ENCODE measurements at regions not wholly inside any gene's neighbourhood (a gene's known extent, or its start where the extent isn't known, plus 50 kb on each side); places are given as distances from the start of the nearest gene placed in this dataset.

DNA sequence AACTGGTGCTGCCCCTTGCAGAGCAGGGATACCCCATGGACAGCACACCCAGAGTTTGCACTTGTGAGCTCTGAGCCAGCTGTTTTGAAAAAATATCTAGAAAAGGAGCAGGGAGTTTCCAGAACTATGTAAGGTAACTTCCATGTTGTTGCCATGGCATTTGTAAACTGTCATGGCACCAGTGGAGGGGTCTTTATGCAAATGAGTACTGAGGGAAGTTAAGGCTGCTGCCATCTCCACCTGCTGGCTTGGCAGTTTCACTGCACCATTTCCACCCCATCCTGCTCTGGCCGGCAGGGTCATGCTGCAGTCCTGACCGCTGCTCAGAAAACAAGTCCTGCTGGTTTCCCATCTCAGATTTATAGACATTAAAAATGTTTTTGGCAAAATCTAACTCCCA is 52.3 kb upstream of the SNTG2 start:
- DNase-seq (ENCODE audit: low spot score), result peak; percentile 70

DNA sequence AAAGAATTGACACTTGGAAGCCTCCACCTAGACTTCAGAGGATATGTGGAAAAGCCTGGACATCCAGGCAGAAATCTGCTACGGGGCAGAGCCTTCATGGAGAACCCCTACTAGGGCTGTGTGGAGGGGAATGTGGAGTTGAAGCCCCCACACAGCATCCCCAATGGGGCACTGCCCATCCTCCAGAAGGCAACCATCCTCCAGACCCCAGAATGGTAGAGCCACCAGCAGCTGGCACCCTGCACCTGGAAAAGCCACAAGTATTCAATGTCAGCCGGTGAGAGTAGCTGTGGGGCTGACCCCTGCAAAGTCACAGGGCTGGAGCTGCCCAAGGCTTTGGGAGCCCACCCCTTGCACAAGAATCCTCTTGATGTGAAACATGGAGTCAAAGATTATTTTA is 53.6 kb upstream of the SNTG2 start:
- no peak for DNase-seq (ENCODE audit: low spot score)

DNA sequence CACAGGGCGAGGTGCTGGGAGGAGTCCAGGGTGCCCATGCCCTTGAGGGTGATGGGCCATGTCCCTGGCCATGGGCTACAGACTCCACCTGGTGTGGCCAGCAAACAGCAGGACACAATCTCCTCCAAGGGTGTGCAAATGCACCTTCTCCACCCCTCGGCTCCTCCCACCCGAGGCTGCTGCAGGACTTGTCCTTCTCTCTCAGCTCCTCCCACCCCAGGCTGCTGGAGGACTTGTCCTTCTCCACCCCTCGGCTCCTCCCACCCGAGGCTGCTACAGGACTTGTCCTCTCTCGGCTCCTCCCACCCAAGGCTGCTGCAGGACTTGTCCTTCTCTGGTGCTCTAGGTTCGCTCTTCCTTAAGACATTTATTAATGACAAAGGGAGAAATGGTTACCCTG is 57.3 kb upstream of the SNTG2 start:
- peak; percentile 74 for DNase-seq (ENCODE audit: low spot score)

DNA sequence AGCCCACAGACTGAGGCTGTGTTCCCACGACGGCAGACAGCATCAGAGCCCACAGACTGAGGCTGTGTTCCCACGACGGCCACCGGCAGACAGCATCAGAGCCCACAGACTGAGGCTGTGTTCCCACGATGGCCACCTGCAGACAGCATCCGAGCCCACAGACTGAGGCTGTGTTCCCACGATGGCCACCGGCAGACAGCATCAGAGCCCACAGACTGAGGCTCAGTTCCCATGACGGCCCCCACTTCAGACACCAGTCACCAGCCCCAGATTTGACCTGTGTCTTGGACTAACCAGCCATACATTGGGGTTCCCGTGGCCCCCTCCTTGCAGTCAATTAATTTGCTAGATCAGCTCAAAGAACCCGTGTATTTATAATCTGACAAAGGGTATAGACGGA is 57.8 kb upstream of the SNTG2 start:
- DNase-seq (ENCODE audit: low spot score), result no peak

DNA sequence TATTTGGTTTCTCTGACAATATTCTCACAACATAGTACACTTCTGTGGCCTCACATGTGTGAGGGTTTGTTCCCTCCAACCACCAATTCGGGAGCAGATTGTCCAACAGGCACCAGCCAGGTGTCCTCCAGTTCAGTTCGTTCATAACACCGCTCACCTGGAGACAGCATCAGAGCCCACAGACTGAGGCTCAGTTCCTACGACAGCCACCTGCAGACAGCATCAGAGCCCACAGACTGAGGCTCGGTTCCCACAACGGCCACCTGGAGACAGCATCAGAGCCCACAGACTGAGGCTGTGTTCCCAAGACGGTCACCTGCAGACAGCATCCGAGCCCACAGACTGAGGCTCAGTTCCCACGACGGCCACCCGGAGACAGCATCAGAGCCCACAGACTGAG is 58.2 kb upstream of the SNTG2 start:
- no peak for DNase-seq (ENCODE audit: low spot score)

DNA sequence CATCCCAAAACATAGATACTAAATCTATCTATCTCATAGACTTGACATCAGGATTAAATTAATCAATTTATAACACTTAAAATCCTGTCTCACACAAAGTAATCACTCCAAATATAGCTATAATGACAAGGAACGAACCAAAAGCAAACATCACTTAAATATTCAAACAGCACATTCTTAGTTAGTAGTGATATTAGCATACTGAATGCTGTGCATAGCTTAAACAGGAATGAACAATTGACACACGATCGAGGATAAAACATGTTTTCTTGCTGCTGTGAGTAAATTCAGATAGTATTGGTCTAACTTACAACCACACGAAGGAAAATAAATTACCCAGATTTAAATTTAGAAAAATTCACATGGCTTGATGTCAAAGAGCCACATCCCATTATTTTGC is 58.9 kb upstream of the SNTG2 start:
- DNase-seq (ENCODE audit: low spot score), result no peak

DNA sequence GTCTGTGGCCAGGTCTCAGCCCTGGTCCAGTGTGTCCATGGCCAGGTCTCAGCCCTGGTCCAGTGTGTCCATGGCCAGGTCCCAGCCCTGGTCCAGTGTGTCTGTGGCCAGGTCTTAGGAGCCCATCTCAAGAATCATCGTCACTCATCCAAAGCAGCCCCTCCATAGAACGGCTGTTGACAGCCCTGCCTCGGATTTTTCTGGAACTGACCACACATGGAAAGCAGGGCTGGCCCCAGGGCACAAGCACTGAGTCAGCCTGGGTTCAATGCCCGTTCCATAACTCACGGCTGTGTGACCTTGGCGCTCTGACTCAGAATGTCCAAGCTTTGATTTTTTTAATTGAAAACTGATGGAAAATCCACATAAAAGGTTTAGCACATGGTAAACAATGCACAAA is 59.9 kb upstream of the SNTG2 start:
- DNase-seq (ENCODE audit: low spot score), result no peak

DNA sequence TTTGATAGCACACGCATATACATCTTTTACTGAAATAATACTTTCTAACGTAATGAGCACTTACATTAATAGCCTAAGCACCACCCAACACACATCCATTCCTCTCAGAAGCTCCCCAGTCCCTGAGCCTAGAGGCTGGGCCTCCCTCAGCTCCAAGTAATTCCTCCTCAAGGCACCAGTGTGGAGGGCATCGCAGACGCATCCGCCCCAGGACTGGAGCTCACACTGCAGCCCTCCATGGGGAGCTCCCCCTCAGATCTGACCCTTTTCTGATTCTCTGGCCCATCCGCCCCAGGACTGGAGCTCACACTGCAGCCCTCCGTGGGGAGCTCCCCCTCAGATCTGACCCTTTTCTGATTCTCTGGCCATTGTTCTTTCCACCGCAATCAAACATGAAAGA is 60.4 kb upstream of the SNTG2 start:
- DNase-seq (ENCODE audit: low spot score), result no peak

DNA sequence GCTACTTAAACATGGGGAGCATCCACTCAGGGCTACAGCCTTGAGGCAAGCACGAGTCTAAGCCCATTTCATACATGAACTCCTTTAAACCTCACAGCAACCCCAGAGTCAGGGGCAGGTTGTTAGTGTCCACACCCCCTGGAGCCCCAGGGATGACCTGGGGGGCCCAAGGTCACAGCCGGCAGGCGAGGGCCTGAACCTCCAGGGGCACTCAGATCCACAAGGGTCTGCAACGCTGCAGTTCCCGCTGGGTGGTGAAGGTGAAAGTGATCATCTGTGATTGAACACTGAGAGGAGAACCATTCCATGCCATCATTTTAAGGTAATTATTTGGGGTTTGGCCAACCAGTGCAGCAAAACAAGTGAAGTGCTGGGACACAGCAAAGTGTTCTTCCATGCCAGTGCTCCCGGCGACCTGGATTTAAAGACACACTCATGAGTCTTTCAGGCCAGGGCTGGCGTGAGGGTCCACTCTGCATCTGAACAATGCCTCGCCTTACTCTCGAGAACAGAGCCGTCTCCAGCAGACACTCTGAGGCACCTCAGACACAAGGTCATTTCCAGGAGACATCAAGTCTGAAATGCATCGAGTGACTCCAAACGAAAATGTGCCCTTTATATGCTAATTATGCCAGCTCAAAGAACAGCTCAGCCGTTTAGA is 61.6 kb upstream of the SNTG2 start:
- no peak for DNase-seq (ENCODE audit: low spot score)

DNA sequence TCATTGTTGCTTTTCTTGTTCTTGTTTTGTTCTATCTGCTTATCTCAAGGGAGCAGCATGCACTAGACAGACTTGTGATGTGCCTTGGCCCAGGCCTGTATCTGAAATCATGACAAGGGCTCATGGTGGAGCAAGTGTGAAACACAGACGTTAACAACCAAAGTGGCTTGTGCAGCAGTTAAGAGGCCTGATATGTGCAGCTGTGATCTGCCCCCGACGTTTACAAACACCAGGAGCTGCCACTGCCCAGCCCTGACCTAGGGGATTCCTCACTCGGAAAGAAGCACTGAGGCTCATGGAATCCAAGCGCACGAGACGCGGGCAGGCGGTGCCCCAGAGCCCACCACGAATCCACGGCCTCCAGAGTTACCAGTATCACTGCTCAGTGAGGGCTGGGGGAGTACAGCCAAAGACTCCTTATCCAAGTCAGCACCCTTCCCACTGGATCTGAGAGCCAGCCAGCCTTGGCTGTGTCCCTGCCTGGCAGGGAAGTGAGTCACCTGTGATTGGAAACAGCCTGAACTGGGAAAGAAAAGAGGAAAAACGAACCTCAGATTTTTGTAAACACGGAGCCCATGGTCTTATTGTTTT is 62.3 kb upstream of the SNTG2 start:
- DNase-seq (ENCODE audit: low spot score), result no peak

DNA sequence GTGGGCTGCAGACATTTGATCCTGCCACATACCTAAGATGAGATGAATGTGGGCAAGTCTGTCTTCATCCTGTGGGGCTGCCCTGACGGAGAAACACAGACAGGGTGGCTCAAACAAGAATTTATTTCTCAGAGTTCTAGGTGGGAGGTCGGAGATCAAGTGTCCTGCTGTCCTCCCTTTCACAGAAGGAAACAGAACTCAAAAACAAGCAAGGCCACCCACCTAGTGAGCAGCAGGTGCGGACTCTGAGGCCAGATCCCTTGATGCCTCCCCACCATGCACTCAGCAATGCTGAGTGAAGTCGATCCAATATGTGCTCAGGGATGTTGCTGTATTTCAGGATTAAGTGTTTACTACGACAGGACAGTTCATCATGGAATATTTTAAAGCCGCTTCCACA is 63.0 kb upstream of the SNTG2 start:
- DNase-seq (ENCODE audit: low spot score), result no peak

DNA sequence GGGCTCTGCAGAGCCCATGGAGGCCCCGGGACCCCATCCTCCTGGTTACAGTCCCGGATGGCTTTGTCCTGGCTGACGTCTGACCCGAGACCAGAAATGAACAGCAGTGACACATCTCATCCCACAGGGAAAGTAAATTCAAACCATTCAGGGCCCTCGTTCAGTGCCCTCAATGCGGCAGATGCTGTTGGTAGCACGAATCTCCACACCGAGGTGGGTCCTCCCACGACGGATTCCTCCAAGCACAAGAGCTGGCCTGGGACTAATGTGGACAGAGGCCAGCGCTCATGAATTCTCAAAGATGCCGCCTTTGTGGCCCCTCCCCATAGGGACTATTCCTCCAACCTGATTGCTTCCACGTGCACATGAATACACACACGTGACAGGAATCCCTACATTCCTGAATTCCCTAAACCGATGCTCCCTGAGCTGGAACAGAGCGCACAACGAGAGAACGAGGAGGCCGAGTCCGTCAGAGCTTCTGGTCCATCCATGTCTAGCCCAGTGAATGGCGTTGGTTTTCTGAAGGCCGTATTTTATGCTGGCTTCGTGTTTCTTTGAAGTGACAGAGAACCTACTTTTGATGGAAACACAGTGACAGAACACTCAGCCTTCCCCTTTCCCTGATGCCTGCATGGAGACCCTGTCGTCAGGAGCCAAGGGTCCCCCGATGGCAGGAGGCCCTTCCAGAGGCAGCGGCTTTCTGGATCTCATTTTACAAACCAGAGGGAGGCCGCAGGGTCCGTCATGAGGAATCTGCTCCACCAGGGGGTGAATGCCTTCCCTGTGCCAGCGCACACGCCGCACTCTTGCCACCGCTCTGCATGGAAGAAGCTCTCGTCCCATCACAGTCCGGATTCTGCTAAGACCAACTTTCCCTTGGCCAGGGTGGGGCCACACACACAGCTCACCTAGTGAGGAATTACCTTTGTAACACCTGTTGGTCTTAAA is 64.3 kb upstream of the SNTG2 start:
- DNase-seq (ENCODE audit: low spot score), result no peak

DNA sequence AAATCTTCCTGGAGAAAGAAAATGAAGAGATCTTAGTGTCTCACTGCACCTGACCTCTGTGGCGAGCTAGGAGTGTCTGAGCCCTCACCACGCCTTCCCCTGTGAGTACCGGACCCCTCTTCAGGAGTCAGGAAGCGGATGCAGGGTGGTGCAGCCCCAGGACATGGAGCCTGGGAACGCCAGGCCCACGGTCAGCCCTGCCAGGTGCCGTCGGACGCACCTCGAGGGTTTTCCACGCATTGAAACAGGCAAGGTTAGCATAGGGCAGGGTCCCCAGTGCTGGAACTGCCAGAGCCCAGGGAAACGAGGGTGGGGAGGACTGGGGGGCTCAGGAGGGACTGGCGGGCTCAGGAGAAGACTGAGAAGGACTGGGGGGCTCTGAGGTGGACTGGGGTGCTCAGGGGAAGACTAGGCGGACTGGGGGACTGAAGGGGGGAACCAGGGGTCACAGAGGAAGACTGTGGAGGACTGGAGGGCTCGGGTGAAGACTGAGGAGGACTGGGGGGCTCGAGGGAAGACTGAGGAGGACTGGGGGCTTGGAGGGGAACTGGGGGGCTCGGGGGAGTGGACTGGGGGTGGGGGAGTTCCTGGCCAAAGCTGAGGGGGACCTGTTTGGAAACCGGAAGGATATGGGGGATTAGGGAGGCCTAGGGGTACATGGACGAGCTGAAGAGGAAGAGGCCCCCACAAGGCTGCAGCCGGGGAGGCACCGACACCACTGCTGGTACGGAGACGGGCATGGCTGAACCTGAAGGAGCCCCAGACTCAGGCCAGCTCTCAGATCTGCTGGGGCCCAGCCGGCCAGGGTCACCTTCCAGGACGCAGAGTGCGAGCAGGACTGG is 65.2 kb upstream of the SNTG2 start:
- no peak for DNase-seq (ENCODE audit: low spot score)

DNA sequence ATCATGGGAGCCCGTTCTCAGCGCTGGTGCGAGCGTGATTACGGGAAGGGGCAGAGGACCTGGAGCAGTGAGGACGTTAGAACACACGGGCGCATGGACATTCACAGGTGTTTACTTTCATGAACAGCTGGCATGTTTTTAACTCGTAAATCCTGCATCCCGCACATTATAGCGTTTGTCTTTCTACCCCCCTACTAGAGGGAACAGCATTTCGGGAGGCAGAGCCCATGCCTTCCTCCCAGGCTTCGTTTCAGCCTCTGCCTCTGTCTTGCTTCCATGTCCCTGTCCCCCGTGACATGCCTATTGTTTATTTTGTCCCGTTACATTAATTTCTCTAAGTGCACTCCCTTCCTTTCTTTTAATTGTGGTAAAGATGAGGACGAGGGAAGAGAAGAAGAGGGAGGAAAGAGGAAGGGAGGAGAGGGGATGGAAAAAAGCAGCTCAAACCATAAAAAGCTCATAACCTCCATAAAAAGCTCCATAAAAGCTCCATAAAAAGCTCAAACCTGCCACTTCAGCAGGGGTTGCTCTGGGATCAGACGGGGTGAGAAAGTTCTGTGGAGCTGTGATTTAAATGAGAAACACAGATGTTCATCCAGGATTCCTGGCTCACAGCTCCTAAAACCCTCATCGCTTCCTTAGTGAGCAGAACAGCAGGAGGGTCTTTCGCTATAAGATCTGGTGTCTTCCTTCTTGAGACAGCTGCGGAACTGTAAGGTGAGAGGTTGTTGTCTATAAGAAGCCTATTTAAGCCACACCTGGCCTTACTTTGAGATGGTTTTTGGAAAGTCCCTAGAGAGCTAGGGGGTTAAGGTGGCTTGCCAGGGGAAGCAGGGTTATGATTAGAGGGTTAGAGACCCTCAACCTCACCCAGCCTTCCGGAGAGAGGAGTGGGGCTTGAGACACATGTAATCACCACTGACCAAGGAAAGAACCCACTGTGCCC is 66.6 kb upstream of the SNTG2 start:
- no peak for DNase-seq (ENCODE audit: low spot score)

DNA sequence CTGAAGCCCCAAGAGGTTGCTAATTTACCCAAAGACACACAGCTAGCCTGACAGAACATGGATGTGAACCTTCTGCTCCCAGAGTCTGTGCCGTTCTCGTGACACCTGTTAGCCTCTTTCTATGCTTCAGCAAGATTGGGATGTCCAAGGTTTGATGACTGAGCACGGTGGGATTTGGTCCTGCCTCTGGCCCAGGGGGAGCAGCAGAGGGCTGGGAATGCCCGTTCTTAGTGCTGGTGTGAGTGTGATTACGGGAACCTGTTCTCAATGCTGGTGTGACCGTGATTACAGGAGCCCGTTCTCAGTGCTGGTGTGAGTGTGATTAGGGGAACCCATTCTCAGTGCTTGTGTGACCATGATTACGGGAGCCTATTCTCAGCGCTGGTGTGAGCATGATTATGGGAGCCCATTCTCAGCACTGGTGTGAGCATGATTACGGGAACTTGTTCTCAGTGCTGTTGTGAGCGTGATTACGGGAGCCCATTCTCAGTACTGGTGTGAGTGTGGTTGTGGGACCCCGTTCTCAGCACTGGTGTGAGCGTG is 67.3 kb upstream of the SNTG2 start:
- DNase-seq (ENCODE audit: low spot score), result no peak

DNA sequence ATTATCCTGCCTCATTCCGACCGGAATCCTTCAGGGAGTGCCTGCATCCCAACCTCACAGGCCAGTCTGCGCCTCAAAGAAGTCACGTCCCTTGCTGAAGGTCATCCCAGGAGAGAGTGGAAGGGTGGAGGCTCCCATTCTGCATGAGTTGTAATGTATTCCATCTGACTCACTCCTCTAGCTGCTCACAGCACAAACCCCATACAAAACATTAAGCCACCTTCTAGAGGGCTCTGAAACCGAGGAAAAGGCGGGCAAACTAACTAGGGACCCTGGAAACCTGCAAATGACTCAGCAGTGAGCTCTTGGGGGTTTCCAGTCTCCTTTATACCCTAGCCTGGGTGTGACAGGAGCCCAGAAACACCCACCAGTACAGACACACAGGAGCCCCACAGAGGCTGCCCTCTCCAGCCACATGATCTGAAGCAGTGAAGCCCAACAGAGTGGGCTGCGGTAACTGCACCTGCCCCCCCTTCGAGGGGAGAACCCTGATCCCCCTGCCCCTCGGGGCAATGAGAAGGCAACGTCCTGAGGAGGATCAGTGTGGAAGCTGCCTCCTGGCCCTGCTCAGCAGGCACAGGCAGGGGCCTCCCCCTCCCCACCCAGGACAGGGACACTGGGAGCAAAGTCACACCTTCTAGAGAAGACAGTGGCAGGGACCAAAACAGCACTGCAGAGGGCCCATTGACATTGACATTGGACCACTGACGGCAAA is 69.3 kb upstream of the SNTG2 start:
- DNase-seq (ENCODE audit: low spot score), result no peak

DNA sequence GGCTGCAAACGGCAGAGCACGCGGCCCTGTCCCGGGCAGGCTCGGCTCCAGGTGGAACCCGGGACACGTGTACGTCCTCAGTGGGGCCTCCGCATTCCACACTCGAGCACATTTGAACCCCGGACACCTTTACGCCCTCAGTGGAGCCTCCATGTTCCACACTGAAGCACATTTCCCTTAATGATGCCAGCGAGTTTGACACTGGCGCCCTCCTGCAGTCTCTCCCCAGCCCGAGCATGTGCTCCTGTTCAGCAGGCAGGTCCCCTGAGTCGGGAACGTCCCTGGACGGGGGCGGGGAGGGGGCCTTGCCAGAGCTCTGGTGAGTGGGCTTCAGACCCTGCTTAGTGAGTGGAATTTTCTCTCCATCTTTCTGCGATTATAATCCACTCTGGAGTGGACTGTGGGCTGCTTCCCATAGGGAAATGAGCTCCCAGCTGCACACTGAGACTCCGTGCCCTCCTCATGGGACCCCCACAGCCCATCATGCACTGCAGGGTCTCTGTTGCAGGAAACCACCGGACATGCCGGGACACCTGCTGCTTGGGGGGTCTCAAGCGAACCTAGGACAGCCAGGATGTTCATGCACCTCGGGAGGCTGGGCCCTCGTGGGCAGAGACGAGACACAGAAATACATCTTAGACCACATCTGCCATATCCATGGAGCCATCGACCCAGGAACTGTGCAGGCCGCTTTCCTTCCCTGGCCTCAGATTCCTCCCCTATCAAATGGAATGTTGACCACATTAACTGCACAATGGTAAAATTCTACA is 70.3 kb upstream of the SNTG2 start:
- DNase-seq (ENCODE audit: low spot score), result no peak

DNA sequence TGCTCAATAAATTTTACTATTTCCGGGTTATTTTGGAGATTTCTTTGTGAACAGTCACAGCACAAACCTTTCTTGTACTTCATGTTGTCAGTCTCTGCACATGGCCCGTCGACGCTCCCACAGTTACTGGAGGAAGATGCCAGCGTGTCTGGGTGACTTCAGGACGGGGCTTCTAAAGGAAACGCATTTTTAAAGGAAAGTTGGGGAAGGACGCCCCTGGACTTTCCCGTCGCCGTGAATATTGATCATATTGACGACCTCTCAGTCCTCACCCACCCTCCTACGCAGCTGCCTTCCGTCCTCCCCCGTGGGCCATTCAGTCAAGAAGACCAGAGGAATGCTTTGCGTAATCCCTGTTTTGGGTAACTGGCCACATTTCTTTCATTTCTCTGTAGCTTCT is 71.1 kb upstream of the SNTG2 start:
- no peak for DNase-seq (ENCODE audit: low spot score)

DNA sequence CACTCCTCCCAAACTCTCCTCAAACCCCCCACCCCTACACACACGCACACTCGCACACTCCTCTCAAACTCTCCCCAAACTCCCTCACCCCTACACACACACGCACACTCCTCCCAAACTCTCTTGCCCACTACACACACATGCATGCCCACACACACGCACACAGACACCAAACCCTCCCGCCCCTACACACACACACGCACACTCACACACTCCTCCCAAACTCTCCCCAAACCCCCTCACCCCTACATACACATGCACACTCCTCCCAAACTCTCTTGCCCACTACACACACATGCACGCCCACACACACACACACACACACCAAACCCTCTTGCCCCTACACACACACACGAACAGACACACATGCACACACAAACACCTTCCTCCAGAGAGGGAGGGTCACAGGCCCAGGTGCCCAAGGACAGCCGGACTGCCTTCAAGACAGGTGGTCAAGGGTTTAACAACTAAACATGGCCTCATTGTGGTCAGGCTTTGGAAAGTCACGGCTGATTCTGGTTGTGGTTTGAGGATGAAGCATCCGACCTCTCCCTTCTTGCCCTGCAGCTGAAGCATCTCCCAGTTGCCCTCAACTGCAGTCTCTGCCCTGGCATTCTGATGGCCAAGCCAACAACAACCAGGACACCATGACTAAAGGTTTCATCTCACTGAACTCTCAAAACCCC is 72.3 kb upstream of the SNTG2 start:
- DNase-seq (ENCODE audit: low spot score), result no peak
